ENCODE measurements at regions not wholly inside any gene's neighbourhood (a gene's known extent, or its start where the extent isn't known, plus 50 kb on each side); places are given as distances from the start of the nearest gene placed in this dataset.

- peaks cover 18% of the 10 kb centered on the region for H3K27me3 Mint-ChIP-seq (ENCODE audit: low read depth)
- H3K4me1 Mint-ChIP-seq: no peaks in the 10 kb centered on the region
- peaks cover 17% of the 10 kb centered on the region for H3K9me3 Mint-ChIP-seq
- no peaks in the 10 kb centered on the region for H3K36me3 Mint-ChIP-seq (ENCODE audit: low read depth)
- H3K27ac Mint-ChIP-seq: no peak overlapping the region
- TF ChIP-seq CTCF (IDR thresholded peaks at IDR 0.05; ENCODE audit: unreplicated experiment in 3 of 3): no peak
- H3K4me3 Mint-ChIP-seq: no peak overlapping the region
These were observed 1465.0 kb downstream of the TBC1D22A start for GRCh38 chr22:48227341-48228018.

GRCh38 chr22:48226026-48227013 is 1463.9 kb downstream of the TBC1D22A start:
- Mint-ChIP-seq H3K4me1 (no peaks in the 10 kb centered on the region), H3K36me3 (ENCODE audit: low read depth) (no peaks in the 10 kb centered on the region), H3K27ac (no peak overlapping the region), H3K9me3 (peaks cover 13% of the 10 kb centered on the region), H3K4me3 (no peak overlapping the region), H3K27me3 (ENCODE audit: low read depth) (peaks cover 18% of the 10 kb centered on the region)
- TF ChIP-seq CTCF (IDR thresholded peaks at IDR 0.05; ENCODE audit: unreplicated experiment in 3 of 3): no peak

GRCh38 chr22:48224332-48224731 is 1461.9 kb downstream of the TBC1D22A start:
- H3K27me3 Mint-ChIP-seq (ENCODE audit: low read depth): peaks cover 18% of the 10 kb centered on the region
- peaks cover 13% of the 10 kb centered on the region for H3K9me3 Mint-ChIP-seq
- H3K4me1 Mint-ChIP-seq: no peaks in the 10 kb centered on the region
- no peaks in the 10 kb centered on the region for H3K36me3 Mint-ChIP-seq (ENCODE audit: low read depth)
- TF ChIP-seq CTCF (IDR thresholded peaks at IDR 0.05; ENCODE audit: unreplicated experiment in 3 of 3): no peak
- no peak overlapping the region for H3K27ac Mint-ChIP-seq
- H3K4me3 Mint-ChIP-seq: no peak overlapping the region

GRCh38 chr22:48223488-48224190 is 1461.2 kb downstream of the TBC1D22A start:
- peaks cover 11% of the 10 kb centered on the region for H3K9me3 Mint-ChIP-seq
- H3K36me3 Mint-ChIP-seq (ENCODE audit: low read depth): no peaks in the 10 kb centered on the region
- H3K27ac Mint-ChIP-seq: no peak overlapping the region
- no peak for TF ChIP-seq CTCF (IDR thresholded peaks at IDR 0.05; ENCODE audit: unreplicated experiment in 3 of 3)
- no peak overlapping the region for H3K4me3 Mint-ChIP-seq
- peaks cover 13% of the 10 kb centered on the region for H3K27me3 Mint-ChIP-seq (ENCODE audit: low read depth)
- no peaks in the 10 kb centered on the region for H3K4me1 Mint-ChIP-seq

GRCh38 chr22:48222742-48223487 is 1460.5 kb downstream of the TBC1D22A start:
- Mint-ChIP-seq H3K27me3 (ENCODE audit: low read depth) (peaks cover 11% of the 10 kb centered on the region), H3K4me3 (no peak overlapping the region), H3K9me3 (peaks cover 9% of the 10 kb centered on the region), H3K4me1 (no peaks in the 10 kb centered on the region), H3K27ac (no peak overlapping the region), H3K36me3 (ENCODE audit: low read depth) (no peaks in the 10 kb centered on the region)
- no peak for TF ChIP-seq CTCF (IDR thresholded peaks at IDR 0.05; ENCODE audit: unreplicated experiment in 3 of 3)

Measured in nephron (organoid).